Islet of Langerhans (tissue), 1 donor: ENCODE measurements at regions not wholly inside any gene's neighbourhood (a gene's known extent, or its start where the extent isn't known, plus 50 kb on each side); places are given as distances from the start of the nearest gene placed in this dataset.
"Not testable (repeated sequence)": the region's sequence is repeated elsewhere in the genome, so short reads cannot be mapped to it uniquely, and the experiment has no call there.

ENCODE experiments used
- FAIRE-seq: peaks from one replicate; lab custom pipeline; 2011; peaks lifted over from hg19 to GRCh38; lab: Jason Lieb, UNC

GRCh38 chr4:60682901-60683300 is 517.2 kb upstream of the ADGRL3 start:
- FAIRE-seq = no peak

GRCh38 chr4:60683357-60683756 is 516.8 kb upstream of the ADGRL3 start:
- FAIRE-seq = no peak

GRCh38 chr4:60683973-60684372 is 516.2 kb upstream of the ADGRL3 start:
- FAIRE-seq = no peak

- not testable (repeated sequence) for FAIRE-seq
Observed at GRCh38 chr4:60696062-60696461, 504.1 kb upstream of the ADGRL3 start.

GRCh38 chr4:60709061-60709460 is 491.1 kb upstream of the ADGRL3 start:
- FAIRE-seq = no peak

GRCh38 chr4:60718874-60719273 is 481.3 kb upstream of the ADGRL3 start:
- no peak for FAIRE-seq

GRCh38 chr4:60721685-60722084 is 478.4 kb upstream of the ADGRL3 start:
- FAIRE-seq = no peak

GRCh38 chr4:60723796-60724195 is 476.3 kb upstream of the ADGRL3 start:
- no peak for FAIRE-seq

- FAIRE-seq = no peak
Observed at GRCh38 chr4:60724623-60725022, 475.5 kb upstream of the ADGRL3 start.

GRCh38 chr4:60726779-60727178 is 473.3 kb upstream of the ADGRL3 start:
- FAIRE-seq = no peak

- no peak for FAIRE-seq
Observed at GRCh38 chr4:60729194-60729593, 470.9 kb upstream of the ADGRL3 start.

- not testable (repeated sequence) for FAIRE-seq
Observed at GRCh38 chr4:60729764-60730163, 470.4 kb upstream of the ADGRL3 start.

- FAIRE-seq = no peak
Observed at GRCh38 chr4:60737858-60738257, 462.3 kb upstream of the ADGRL3 start.

GRCh38 chr4:60743654-60744053 is 456.5 kb upstream of the ADGRL3 start:
- no peak for FAIRE-seq

GRCh38 chr4:60744767-60745166 is 455.4 kb upstream of the ADGRL3 start:
- no peak for FAIRE-seq

- FAIRE-seq = no peak
Observed at GRCh38 chr4:60745800-60746571, 454.1 kb upstream of the ADGRL3 start.

GRCh38 chr4:60750962-60751361 is 449.2 kb upstream of the ADGRL3 start:
- FAIRE-seq = no peak

GRCh38 chr4:60757986-60758680 is 442.0 kb upstream of the ADGRL3 start:
- no peak for FAIRE-seq

- FAIRE-seq = no peak
Observed at GRCh38 chr4:60759518-60760245, 440.4 kb upstream of the ADGRL3 start.

- FAIRE-seq = no peak
Observed at GRCh38 chr4:60780874-60781273, 419.3 kb upstream of the ADGRL3 start.

- no peak for FAIRE-seq
Observed at GRCh38 chr4:60790608-60791007, 409.5 kb upstream of the ADGRL3 start.

GRCh38 chr4:60794372-60794771 is 405.8 kb upstream of the ADGRL3 start:
- no peak for FAIRE-seq

GRCh38 chr4:60799214-60799613 is 400.9 kb upstream of the ADGRL3 start:
- no peak for FAIRE-seq
